HFFc6 (cell line): ENCODE measurements at regions not wholly inside any gene's neighbourhood (a gene's known extent, or its start where the extent isn't known, plus 50 kb on each side); places are given as distances from the start of the nearest gene placed in this dataset.

Source experiments
- DNase-seq: peaks from one replicate; pipeline ENCODE4 v3.0.0-alpha.2; 2018
- H3K27ac Mint-ChIP-seq: 2 replicates; pipeline ENCODE4 v1.8.0; 2020; ENCODE audit warnings: mild to moderate bottlenecking, mixed read lengths
- H3K27me3 Mint-ChIP-seq: 2 replicates; pipeline ENCODE4 v1.8.0; 2021; ENCODE audit warnings: mild to moderate bottlenecking, moderate library complexity, mixed read lengths; ENCODE audit not compliant: insufficient read depth
- H3K36me3 Mint-ChIP-seq: 2 replicates; pipeline ENCODE4 v1.8.0; 2021; ENCODE audit warnings: low read depth, mixed read lengths
- H3K4me1 Mint-ChIP-seq: 2 replicates; pipeline ENCODE4 v1.8.0; 2020; ENCODE audit warnings: low read depth, mixed read lengths
- H3K4me3 Mint-ChIP-seq: 2 replicates; pipeline ENCODE4 v1.8.0; 2020; ENCODE audit warnings: mild to moderate bottlenecking, moderate library complexity, mixed read lengths
- H3K9me3 Mint-ChIP-seq: 2 replicates; pipeline ENCODE4 v1.8.0; 2020; ENCODE audit warnings: mild to moderate bottlenecking, mixed read lengths
- TF ChIP-seq, protein P1 (sequence below): fragments of 200-600 bp; sonication (generic); IDR thresholded peaks from 2 replicates; pipeline ENCODE4 v1.5.0; 2021; ENCODE audit warnings: antibody characterized with exemption, mild to moderate bottlenecking

DNA sequence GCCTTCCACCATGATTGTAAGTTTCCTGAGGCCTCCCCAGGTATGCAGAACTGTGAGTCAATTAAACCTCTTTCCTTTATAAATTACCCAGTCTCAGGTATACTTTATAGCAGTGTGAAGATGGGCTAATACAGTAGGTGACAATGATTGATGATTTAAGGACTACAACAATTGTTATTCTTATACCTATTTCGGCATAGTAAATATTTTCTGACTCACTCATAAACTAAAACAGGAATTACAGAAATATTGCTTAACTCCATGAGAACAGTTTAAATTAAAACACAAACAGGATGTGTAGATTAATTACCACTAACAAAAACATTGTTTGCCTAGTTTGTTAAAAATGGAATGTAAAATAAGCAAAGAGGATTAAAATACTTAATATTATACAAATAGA, 839.9 kb downstream of the LTN1 start:
- DNase-seq: no peak
- H3K4me1 Mint-ChIP-seq: peaks cover 10% of the 10 kb centered on the region; the same call in 1 of the 2 replicates
- H3K9me3 Mint-ChIP-seq: no peaks in the 10 kb centered on the region
- H3K36me3 Mint-ChIP-seq: no peaks in the 10 kb centered on the region
- TF ChIP-seq, protein P1, sequence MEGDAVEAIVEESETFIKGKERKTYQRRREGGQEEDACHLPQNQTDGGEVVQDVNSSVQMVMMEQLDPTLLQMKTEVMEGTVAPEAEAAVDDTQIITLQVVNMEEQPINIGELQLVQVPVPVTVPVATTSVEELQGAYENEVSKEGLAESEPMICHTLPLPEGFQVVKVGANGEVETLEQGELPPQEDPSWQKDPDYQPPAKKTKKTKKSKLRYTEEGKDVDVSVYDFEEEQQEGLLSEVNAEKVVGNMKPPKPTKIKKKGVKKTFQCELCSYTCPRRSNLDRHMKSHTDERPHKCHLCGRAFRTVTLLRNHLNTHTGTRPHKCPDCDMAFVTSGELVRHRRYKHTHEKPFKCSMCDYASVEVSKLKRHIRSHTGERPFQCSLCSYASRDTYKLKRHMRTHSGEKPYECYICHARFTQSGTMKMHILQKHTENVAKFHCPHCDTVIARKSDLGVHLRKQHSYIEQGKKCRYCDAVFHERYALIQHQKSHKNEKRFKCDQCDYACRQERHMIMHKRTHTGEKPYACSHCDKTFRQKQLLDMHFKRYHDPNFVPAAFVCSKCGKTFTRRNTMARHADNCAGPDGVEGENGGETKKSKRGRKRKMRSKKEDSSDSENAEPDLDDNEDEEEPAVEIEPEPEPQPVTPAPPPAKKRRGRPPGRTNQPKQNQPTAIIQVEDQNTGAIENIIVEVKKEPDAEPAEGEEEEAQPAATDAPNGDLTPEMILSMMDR: no peak
- H3K4me3 Mint-ChIP-seq: no peak overlapping the region
- no peak overlapping the region for H3K27ac Mint-ChIP-seq
- H3K27me3 Mint-ChIP-seq: peaks cover 3% of the 10 kb centered on the region; the same call in 1 of the 2 replicates

DNA sequence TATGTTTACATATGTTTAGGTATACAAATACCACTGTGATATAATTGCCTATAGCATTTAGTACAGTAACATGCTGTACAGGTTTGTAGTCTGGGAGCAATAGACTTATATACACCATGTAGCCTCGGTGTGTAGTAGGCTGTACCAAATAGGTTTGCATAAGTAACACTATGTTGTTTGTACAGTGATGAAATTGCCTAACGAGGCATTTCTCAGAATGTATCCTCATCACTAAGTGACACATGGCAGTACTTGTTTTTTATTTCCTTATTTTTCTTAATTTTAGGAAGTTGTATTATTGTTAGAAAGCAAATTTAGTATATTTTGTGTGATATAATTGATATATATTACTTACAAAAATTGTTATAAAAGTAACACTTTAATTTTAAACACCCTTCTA, 840.9 kb downstream of the LTN1 start:
- Mint-ChIP-seq H3K4me3 (no peak overlapping the region), H3K27me3 (peaks cover 3% of the 10 kb centered on the region; the same call in 1 of the 2 replicates), H3K27ac (no peak overlapping the region), H3K9me3 (no peaks in the 10 kb centered on the region), H3K36me3 (no peaks in the 10 kb centered on the region), H3K4me1 (peaks cover 10% of the 10 kb centered on the region; the same call in 1 of the 2 replicates)
- TF ChIP-seq, protein P1: no peak
- no peak for DNase-seq

DNA sequence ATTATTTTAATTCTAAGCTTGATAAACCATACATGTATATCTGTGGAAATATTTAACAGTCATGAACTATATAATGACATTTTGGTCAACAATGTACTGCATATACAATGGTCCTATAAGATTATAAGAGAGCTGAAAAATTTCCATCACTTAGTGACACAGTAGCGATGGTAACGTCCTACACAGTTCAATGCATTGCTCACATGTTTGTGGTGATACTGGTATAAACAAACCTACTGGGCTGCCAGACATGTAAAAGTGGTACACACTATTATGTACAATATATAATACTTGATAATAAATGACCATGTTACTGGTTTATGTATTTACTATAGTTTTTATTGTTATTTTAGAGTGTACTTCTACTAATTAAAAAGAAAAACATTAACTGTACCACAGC, 841.9 kb downstream of the LTN1 start:
- Mint-ChIP-seq H3K9me3 (no peaks in the 10 kb centered on the region), H3K4me1 (peaks cover 10% of the 10 kb centered on the region; the same call in 1 of the 2 replicates)
- no peak for DNase-seq

DNA sequence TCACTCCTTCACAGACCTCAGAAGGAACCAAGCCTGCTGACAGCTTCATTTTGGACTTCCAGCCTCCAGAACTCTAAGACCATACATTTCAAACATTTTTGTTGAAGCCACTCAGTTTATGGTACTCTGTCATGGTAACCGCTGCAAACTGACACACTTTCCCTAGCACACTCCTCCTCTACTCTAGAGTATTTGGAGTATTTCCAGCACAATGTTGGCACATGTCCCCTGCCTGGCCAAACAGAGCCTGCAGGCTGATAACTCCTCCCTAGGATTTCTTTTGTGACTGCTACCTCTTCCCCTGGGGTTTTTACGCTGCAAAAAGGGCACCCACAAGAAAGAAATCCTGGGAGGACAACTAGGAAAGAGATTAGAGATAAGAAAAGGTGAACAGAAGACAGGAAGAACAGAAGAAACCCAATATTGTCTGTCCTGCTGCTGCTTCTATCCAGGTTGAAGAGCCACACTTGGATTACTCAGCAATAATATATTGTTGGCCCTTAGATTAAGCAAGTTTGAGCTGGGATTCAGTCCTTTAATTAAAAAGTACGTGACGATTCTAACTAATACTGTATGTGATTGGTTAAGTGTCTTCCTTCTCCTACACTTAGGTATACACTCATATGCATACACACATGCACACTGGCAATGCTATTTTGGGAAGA, 844.1 kb downstream of the LTN1 start:
- Mint-ChIP-seq H3K36me3 (no peaks in the 10 kb centered on the region), H3K27ac (no peak overlapping the region), H3K4me1 (peaks cover 10% of the 10 kb centered on the region; the same call in 1 of the 2 replicates), H3K9me3 (no peaks in the 10 kb centered on the region), H3K4me3 (no peak overlapping the region), H3K27me3 (no peaks in the 10 kb centered on the region)
- no peak for DNase-seq
- TF ChIP-seq, protein P1: no peak

More for the DNA sequence above, 841.9 kb downstream of the LTN1 start:
- TF ChIP-seq, protein P1: no peak
- Mint-ChIP-seq H3K27ac (no peak overlapping the region), H3K4me3 (no peak overlapping the region), H3K27me3 (peaks cover 3% of the 10 kb centered on the region; the same call in 1 of the 2 replicates), H3K36me3 (no peaks in the 10 kb centered on the region)

DNA sequence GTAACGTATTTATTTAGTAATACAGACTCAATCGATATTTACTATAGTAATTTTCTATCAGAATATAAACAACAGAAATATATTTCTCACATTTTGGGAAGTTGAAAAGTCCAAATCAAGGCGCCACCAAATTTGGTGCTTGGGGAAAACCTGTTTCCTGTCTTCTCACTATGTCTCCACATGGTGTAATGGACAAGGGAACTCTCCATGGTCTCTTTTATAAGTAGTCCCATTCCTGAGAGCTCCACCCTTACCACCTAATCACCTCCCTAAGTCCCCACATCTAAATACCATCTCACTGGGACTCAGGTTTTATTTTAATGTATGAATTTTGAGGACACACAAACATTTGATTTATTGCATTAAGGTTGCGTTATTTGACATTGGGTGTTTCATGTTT, 848.0 kb downstream of the LTN1 start:
- no peaks in the 10 kb centered on the region for H3K27me3 Mint-ChIP-seq
- TF ChIP-seq, protein P1: no peak
- peaks cover 4% of the 10 kb centered on the region; the same call in 1 of the 2 replicates for H3K36me3 Mint-ChIP-seq
- H3K4me1 Mint-ChIP-seq: peaks cover 21% of the 10 kb centered on the region
- no peak overlapping the region for H3K27ac Mint-ChIP-seq
- DNase-seq: no peak
- H3K4me3 Mint-ChIP-seq: no peak overlapping the region
- H3K9me3 Mint-ChIP-seq: no peaks in the 10 kb centered on the region
